AG20443 (cell line): ENCODE measurements at regions not wholly inside any gene's neighbourhood (a gene's known extent, or its start where the extent isn't known, plus 50 kb on each side); places are given as distances from the start of the nearest gene placed in this dataset.

Source experiments
- DNase-seq: peaks from one replicate; pipeline ENCODE4 v3.0.0; 2012; ENCODE audit warnings: low spot score, mixed read lengths

DNA sequence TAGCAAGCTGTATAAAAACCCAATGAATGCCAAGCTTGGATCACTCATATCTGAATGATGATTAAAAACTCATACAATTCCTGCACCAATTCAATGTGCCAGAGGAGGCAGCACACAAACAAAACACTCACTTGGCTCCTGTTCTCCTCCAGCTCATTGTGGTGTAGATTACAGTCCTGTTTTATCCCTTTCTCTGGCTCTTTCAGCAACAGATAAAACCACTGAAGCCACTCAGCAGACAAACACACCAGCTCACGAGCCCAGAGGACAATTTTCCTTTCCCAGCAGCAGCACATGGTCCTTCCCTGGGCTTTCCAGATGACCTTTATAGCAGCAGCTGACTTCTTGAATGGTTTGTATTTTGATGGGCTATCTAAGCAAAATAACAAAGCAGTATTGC, 107.3 kb upstream of the STARD3NL start:
- DNase-seq: peak; percentile 63

DNA sequence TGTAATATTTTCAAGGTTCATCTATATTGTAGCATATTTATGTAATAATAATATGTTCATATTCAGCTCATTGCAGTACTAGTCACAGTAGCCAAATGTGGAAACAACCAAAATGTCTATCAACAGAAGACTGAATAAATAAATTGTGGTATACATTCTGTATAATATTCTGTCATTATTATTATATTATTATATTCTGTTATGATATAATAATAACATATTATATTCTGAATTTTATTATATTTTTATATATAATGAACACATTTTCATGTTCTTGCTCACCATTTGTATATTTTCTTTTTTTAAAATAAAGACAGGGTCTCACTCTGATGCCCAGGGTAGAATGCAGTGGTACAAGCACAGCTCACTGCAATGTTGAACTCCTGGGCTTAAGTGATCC, 91.2 kb upstream of the STARD3NL start:
- no peak for DNase-seq

DNA sequence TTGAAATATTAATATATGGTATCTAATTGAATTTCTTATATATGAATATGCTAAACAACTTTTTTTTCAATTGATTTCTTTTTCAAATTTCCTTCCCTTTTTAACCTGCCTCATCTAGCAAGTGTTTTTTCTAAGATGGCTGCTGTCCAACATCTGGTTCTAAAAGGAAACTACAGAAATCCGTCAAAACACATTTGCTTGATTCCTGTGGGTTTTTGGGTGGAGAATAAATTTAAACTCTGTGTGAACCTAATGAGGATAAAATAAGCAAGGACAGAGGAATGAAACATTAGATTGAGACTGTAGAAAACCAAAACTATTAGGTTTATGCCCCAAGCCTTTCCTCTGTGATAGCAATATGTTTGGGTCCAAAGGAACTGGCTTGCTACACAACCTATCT, 75.5 kb upstream of the STARD3NL start:
- DNase-seq: peak; percentile 20

DNA sequence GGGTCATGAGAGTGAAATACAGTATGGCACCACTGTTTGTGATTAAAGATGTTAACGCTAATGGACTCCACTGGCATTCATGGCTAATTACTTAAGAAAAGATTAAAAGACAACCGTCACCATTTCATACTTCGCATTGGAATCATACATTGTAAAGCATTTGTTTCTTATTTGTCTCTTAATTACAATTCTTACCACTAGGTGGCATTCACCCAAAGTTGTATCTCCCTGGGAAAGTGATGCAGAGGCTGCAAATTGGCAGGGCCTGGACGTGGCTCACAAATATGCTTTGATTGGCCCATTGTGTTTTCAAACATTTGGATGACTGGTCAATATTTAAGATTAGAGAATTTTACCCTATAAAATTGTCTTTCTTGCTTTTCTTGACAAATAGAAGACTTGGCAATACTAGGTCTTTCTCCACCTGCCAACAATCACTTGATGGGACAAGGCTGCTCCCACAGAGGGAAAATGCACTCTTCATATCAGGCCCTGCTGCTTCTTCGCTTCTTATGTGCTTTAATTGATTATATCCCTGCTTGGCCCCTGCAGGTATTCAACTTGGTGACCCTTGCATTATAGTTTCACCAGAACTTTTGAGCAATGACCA, 72.1 kb upstream of the STARD3NL start:
- DNase-seq: peak; percentile 71

DNA sequence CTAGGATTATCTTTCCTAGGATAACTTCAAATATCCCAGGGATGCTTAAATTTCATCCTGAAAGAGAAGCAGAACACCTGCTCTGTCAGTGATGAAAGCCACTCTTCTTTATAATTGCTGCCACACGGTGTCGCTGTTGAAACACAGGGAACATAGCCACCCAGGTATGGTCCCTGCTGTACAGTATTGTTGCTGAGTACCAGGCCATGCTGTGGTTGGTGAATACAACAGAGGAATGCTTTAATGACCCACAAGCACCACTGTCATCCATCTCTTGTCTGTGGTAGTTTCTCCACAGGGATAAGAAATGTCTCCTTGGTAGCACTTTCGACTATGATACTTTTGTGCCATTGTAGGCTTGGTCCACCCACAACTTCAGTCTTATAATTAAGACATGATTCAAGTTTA, 70.6 kb upstream of the STARD3NL start:
- peak; percentile 66 for DNase-seq

DNA sequence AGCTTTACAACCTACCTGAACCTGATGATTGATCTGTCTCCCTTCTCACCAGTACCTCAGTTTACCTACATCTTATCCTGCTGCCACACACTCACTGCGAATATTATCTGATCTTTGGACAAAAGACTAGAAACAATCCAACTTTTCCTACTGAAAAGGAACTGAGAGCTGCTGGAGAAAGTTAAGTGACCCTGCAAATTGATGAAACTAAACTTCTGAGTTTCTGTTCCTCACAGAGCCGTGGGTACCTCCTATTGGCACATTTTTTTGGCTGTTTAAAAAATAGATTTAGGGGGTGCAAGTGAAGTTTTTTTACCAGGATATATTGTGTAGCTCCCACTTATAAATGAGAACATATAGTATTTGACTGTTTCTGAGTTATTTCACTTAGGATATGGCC, 66.0 kb upstream of the STARD3NL start:
- no peak for DNase-seq

DNA sequence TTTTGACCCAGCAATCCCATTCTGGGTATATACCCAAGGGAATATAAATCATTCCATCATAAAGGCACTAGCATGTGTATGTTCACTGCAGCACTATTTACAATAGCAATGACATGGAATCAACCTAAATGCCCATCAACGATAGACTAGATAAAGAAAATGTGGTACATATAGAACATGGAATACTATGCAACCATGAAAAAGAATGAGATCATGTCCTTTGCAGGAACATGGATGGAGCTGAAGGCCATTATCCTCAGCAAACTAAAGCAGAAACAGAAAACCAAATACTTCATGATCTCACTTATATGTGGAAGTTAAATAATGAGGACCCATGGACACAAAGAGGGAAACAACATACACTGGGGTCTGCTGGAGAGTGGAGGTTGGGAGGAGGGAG, 58.0 kb upstream of the STARD3NL start:
- DNase-seq: no peak

DNA sequence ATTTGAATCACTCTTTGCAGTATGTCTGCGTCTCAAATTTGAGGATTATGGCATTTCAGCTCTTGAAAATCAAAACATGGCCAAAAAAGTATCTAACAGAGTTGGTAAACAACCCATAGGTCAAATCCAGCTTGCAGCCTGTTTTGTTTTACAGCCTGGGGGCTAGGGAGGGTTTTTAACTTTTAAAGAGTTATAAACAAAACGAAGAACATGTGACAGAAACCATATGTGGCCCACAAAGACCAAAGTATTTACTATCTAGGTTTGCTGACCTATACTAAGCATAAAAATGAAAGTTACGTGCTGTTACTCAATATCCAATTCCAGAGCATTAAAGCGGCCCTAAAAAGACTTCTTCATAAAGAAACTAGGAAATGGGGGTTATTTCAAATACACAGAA, 55.5 kb upstream of the STARD3NL start:
- DNase-seq: no peak

DNA sequence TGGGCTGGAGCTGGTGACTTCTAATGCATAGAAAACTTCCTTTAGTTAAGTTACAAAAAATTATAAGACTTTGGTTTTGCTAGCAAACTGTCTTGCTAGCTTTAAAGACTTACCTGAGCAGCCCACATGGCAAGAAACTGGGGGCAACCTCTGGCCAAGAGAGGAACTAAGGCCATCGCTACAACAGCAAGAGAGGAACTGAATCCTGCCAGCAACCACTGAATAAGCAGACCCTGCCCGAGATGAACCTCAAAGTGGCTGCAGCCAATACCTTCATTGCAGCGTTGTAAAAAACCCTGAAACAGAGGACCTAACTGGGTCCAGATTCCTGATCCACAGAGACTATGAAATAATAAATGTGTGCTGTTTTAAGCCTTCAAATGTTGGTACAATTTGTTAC, 54.6 kb upstream of the STARD3NL start:
- no peak for DNase-seq

DNA sequence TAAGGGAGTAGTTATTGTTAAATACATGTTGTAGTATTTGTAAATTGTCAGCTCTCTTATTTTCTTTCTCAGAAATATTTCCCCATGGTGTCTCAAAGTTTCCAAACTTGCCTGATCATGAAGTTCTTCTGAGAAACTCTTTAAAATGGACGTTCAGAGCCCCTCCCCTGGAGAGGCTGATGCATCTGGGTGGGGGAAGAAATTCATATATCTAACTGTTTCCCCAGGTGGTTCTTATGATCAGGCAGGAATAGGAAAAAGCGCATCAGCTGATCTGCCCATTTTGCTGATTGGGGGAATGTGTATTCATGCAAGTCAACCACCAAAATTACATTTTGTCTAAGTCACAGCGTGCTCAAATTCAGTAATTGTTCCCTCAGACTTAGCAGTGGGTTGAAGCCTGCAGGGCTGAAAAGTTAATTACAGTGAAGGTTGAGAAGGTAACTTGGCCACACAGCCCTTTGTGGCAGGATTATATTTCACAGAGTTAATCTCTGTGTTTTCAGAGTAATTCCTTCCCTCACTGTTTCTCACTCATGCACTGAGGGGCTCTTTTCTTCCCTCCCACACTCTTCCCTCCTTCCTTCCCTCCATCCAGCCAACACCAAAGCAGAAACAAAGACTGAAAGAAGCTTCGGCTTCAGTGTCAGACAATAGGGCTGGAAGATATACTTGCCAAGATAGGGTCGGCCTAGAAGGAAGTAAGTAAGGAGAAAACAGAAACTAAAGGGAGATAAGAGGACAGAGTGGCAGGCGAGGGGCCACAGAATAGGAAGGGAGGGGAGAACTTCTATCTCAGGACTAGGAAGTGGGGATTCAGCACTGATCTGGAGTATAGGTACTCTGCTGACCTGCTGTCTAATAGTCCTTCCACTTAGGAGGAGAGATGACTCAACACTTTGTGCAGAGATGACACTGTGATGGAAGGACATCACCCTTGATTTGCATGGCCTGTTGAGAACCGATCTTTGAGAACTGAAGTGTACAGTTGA, 50.5 kb upstream of the STARD3NL start:
- no peak for DNase-seq
